Lung microvascular endothelial cell (primary cell): ENCODE measurements at regions not wholly inside any gene's neighbourhood (a gene's known extent, or its start where the extent isn't known, plus 50 kb on each side); places are given as distances from the start of the nearest gene placed in this dataset.

Experiments used
- DNase-seq, 2 donors: peaks; one replicate each; pipeline versions ENCODE4 v3.0.0 to v3.0.0-alpha.2; 2010; ENCODE audit warnings: low read depth in 2 of 2

DNA sequence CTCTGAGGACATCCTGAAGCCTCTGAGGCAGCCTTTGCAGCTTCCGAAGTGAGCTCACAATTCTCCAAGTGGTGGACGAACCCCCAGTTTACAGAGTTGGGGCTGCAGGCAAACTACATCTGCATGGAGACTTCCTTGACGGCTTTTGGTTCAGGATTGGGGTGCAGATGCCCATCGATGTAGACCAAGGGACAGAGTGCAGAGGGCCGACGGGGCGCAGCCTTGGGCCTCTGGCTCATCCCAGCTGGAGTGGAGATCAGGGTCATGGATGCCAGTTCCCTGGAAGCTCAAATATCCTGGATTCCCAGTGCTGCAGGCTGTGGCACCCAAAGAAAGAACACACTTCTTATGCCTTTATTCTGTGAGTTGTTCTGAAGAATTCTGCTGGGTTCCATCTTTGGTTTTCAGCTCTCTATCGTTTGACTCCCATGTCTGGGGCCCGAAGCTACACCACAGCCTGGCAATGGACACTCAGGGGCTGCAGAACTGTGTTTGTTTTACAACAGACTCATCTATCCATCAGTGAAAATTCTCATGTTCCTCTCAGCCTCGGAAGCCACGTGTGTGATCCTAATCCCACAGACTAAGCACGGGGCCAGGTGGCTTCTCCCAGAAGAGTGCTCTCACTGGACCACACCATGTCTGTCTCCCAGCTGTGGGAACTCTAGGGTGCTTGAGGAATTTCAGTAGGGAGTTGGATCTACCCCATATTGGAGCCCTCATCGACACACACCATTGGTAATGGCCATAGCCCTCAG lies 414.1 kb upstream of the MYT1L start:
- no peak for DNase-seq

DNA sequence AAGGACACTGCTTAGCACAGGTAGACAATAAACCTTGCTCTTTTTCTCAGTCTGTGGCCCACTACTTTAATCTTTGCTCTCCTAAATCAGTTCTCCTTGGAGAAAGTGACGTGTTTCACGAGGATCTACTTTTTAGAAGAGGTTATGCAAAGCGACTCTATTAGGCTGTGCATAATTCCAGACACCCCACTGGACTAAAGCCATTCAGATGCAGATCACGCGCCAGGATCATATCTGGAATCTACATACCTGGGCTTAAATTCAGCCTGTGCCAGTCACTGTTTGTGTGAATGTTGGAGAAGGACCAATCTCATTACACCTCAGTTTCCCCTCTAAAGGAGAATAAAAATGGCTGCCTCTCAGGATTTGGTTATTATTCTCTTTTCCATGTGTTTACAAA lies 413.0 kb upstream of the MYT1L start:
- DNase-seq, result no peak

DNA sequence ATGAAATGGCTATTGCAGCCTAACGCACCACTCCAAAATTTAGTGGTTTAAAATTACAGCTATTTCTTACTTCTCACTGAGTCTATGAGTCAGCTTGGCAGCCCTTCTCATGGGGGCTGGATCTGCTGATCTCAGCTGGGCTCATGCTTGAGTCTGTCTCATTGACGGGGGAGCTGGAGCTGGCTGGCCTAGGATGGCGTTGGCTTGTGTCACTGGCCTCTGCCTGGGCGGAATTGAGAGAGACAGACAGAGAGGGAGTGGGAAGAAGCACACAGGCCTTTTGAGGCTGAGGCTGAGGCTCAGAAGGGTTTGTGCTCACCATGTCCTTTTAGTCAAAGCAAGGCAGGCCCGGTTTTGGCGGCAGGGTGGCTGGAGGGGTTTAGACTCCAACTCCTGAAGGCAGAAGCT lies 412.1 kb upstream of the MYT1L start:
- DNase-seq, result no peak

DNA sequence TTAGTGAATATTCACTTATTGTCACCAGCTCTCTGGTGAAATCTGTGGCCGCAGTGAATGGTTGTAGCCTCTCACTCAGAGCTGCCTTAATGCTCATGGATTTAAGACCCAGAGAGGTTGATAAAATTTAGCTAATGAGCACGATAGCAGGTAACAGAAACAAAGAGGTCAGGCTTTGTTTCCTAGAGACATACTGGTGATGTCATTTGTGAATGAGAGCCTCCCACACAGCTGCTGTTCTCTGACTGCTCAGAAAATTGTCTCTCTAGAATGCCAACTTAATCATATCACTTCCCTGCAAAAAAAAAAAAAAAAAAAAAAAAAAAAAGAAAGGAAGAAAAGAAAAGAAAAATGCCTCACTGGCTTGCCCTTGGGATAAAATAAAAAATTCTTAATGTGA lies 411.7 kb upstream of the MYT1L start:
- no peak for DNase-seq

DNA sequence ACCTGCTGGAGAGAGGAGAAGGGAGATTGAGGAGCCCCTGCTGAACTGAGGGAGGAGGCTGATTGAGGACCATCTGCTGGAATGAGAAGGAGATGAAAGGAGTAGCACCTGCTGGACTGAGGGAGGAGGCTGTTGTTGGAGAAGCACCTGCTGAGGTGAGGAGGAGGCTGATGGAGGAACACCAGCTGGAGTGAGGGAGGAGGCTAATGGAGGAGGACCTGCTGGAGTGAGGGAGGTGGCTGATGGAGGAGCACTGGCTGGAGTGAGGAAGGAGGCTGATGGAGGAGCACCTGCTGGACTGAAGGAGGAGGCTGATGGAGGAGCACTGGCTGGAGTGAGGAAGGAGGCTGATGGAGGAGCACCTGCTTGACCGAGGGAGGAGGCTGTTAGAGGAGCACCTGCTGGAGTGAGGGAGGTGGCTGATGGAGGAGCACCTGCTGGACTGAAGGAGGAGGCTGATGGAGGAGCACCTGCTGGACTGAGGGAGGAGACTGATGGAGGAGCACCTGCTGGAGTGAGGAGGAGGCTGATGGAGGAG lies 409.2 kb upstream of the MYT1L start:
- DNase-seq, result no peak

DNA sequence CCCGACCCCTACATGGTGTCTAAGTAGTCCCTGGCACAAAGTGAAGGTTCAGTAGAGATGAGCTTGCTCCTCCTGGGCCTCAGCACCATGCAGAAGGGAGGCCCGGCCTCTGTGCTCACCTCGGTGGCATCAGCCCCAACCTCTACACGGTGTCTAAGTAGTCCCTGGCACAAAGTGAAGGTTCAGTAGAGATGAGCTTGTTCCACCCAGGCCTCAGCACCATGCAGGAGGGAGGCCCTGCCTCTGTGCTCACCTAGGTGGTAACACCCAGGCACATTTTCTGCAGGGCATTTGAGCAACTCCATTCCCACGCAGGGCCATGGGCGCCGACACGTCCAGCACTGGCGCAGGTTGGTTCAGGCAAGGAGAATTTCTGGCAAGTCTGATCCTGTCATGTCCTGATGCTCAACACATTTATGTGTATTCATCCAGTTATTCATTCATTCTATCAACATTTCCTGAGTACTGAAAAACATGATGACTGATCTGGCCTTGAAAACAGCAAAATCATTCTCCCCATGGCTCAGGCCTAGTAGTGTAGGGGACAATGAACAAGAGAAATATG lies 408.2 kb upstream of the MYT1L start:
- no peak for DNase-seq

DNA sequence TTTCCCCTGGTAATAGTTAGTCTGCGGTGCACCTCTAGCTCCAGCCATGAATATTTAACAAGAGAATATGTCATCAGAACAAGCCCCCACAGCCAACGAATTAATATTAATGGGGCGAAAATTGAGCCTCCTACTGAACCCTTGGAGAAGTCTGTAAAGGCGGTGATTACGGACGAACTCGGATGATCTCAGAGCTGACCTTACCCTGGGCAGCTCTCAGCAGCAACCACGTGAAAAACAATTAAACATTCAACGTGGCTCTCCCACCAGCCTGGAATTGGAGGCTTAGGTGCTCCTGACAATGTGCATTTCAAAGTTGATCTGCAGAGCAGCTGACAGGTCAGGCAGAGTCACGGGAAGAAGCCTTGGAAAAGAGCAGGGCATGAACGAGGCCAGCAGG lies 407.6 kb upstream of the MYT1L start:
- no peak for DNase-seq

DNA sequence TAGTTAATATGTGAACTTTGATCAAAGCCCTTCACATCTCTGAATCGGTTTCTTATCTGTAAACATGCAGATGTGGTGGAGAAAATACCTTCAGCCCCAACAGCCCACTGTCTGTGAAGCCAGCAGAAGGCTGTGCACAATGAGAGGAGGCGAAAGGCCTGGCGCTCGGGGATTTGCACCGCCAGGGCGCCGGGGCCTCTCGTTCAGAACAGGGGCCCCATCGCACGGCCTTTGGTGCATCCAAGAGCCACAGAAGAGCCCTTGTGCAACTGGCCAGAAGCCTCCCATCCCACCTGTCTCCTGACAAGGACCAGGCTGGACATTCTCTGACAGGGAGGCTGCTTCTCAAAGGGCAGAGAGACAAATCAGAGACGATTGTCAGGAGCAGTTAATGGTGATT lies 407.2 kb upstream of the MYT1L start:
- no peak for DNase-seq

DNA sequence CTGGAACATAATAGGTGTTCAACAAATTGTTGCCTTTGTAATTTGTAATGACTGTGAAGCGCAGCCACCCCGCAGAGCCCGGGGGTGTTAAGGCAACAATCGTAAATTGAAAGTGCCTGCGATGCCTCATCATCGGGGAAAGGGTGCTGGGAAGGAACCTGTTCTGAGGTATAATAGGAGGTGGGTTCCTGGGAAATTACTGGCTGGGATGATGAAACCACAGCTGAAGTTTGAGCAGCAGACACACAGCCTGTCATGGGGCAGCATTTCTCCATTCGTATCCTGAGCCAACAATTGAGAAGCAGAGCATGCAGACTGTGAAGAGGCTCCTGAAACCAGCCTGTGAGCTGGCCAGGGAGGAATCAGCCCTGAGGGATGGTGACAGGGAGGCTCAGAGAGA lies 404.0 kb upstream of the MYT1L start:
- no peak for DNase-seq

DNA sequence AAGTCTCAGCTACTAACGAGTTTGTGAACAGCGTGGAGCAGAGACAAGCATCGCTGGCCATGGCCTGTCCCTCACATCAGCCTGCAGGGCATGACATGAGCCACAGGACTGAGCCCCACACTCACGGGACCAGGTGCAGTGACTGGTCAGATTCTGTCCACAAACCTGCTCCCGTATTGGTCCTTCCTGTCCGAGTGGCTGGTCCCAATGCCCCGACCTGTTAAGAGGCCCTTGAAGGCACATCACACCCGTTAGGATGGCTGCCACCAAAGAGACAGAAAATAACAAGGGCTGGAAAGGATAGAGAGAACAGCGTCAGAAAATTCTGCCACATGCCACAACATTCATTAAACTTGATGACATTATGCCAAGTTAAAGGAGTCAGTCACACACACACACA lies 403.2 kb upstream of the MYT1L start:
- no peak for DNase-seq

DNA sequence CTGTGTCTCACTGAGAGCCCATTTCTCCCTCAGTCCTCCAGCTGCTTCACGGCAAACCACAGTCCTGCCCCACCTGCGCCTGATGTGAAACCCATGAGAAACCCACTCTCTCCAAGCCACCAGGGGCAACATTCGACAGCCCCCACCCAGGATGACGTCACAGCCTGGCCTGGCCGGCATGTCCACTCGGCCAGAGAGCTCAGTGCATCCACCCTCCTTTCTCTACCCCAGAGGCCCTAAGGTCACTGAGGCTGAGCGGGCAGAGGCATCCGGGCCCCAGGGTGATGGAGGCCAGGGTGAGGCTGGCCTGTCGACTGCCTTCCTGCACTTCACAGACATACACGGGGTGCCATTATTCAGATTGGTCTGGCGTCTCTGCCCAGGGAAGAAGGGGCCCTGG lies 402.7 kb upstream of the MYT1L start:
- DNase-seq, result no peak

DNA sequence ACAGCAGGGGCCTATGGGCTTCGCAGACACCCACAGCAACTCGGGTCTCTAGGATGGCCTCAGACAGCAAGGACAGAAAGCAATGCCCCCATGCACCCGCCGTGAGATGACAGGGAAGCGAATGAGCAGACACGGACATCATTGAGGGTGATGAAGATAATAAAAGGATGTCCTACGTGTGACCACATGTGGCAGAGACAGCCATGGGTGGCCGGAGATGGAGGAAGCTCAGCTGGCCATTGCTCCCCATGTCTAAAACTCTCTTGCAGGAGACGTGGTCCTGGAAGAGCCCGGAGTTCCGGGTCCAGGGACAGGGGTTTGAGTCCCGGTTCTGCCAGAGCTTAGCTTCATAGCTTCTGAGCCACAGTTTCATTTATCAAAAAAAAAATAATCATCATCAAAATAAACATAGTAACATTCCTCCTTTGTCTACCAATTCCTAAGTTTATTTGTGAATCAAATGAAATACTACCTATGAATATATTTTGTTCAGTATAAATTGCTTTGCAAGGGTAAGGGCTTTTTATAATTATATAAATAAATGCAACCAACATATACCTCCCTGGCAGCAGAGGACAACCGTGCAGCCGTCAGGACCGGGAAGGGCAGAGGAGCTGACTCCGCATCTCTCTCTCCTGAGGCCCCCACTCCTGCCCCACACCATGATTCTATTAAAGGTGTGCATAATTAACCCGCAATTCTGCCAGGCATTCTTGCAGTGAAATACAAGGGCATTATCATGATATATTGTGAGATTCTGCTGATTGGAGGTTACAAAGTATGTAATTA lies 401.4 kb upstream of the MYT1L start:
- no peak for DNase-seq

DNA sequence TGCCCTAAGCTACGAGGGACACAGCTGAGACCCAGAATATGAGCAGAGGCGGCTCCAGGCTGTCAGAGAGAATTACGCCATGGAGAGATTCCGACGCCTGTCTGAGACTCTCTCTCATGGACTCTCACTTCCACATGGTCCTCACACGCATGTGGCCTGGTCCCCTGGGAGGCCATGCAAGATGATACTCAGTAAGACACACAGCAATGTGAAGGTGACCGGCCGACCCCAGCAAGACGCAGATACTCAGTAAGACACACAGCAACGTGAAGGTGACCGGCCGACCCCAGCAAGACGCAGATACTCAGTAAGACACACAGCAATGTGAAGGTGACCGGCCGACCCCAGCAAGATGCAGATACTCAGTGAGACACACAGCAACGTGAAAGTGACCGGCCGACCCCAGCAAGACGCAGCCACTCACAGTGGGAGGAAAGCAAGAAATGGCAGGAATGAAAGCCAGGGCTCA lies 400.8 kb upstream of the MYT1L start:
- DNase-seq, result no peak

DNA sequence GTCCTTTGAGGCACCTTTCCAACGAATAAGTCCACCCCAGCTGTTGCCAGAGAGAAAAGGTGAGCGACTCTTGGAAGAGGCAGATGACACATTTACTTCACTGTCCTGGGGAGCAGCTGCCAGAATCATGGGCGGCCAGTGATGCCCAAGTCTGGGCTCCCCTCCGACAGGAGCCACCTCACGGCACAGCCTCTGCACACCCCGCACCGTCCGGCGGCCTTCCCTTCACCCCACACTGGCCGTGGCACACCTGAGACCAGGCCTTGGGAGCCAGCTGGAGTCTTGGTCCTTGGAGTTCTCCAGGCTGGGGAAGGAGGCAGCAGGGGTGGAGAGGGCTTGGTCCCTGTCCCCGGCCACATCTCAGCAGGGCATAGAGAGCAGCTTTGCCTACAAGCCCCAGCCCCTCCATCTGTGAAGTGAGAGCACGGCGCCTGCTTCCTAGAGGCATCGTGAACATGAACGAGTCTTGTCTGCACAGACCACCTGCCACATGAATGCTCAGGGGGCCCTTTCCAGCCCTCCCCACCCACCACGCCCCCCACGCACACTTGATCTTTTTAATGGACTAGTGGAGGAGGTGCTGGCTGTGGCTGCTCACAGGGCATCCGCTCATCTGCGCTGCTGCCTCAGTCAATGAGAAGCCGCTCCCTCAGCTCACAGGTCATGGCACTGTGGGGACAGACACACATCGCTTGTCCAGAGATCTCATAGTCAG lies 400.2 kb upstream of the MYT1L start:
- DNase-seq, result no peak

DNA sequence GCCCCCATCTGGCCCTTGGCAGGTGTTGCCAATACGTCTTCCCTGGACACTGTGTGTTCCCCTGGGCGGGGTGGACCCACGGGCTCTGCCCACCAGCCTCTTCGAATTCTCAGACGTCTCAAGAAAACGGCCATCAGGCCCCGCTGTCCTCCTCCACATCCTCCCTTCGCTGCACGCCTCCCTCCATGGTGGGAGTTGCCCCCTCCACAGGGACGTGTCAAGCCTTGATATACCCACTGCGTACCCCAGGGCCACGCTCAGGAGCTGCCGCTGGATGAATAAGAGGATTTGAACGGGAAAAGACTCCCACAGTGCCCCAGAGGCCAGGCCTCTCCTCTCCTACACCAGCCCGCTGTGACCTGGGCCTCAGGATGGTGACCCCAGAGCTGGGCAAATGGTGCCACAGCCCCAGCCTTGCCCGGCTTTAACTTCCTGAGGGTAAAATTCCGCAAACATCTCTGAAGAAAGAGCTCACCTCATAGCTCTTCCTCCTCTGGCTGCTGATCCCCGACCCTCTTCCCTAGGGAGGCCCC lies 399.3 kb upstream of the MYT1L start:
- DNase-seq, result no peak

DNA sequence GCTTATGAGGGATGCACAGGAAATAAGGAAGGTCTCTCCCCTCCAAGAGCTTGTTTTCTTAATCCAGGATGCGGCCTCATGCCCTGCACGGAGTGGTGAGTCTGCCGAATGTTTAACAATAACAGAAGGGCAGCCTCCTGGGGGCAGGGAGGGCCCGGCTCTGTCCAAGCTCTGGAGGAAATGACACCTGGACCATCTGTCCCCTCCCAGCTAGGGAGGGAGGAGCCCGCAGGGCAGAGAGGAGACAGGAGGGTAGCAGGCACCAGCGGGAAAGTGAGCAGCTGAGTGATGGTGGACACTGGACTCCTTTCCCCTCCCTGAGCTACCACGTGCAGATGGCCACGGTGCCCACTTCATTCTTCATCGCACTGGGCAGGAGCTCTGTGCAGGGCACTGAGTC lies 398.2 kb upstream of the MYT1L start:
- DNase-seq, result no peak

DNA sequence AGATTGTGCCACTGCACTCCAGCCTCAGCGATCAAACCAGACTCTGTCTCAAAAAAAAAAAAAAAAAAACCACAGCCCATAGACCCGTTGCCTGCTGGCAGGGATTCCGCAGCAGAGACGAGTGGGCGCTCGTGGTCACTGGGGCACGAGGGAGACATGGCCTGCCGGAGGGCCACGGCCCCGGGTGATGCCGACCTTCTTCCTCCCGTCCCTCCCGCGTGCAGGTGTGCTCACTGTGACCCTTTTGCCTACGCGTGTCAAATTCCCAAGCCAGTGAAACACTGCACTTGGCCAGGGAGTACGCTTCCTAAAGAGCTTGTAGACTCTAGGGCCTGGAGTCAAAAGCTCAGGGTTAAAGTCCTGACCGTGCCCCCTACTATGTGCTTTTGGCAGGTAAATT lies 397.6 kb upstream of the MYT1L start:
- no peak for DNase-seq

DNA sequence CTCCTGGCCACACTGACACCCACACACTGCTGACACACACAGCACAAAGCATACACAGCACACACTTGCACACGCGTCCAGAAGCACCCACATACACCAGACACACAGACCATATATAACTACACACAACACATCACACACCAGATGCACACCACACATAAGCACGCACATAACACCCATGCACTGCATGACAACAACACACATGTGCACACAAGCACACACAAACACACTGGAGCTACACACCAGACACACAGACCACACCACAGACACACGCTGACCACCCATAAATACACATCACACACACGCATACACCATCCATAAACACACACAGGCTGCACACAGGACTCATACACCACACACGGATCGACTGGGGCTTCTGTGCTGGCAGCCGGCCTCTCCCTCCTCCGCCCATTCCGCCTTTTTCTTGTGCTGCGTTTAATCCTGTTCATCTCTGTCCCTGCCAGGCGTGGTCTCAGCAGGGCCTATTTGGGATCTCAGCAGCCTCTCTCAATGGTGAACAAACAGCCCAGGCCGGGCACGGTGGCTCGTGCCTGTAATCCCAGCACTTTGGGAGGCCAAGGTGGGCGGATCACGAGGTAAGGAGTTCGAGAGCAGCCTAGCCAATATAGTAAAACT lies 396.9 kb upstream of the MYT1L start:
- DNase-seq, result no peak

DNA sequence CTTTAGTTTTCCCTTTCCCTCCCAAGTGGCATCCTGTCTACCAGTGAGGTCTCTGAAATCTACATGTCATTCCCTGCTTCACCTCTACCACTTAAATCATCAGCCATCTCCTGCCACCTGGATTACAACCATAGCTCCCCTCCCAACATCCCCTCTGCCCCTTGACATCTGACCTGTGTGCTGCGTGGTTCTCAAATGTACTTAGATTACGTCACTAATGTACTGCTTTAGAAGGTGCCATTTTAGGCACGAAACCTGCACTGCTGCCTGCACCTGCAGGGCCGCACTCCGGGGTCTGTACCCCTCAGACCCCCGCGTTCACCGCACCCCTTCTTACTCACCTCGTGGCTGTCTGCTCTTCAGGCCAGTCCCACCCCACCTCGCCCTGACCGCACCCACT lies 395.1 kb upstream of the MYT1L start:
- no peak for DNase-seq

DNA sequence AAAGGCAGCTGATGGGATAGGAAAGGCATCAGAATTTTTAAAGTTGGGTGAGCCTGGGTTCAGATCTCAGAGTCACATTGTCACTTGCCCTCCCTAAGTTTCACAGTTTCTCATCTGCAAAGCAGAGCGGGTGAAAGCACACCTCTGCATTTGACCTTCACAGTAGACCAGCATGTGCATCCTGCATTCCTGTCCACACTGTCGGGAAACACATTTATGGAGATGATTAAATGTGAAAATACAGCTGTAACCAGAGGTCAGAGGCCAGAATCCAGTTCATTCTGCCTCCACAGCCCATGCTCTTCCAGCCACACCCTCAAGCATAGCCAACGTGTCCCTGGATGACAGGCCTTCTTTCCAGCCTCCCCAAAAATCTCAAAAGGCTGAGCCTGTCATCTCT lies 392.0 kb upstream of the MYT1L start:
- DNase-seq, result no peak

DNA sequence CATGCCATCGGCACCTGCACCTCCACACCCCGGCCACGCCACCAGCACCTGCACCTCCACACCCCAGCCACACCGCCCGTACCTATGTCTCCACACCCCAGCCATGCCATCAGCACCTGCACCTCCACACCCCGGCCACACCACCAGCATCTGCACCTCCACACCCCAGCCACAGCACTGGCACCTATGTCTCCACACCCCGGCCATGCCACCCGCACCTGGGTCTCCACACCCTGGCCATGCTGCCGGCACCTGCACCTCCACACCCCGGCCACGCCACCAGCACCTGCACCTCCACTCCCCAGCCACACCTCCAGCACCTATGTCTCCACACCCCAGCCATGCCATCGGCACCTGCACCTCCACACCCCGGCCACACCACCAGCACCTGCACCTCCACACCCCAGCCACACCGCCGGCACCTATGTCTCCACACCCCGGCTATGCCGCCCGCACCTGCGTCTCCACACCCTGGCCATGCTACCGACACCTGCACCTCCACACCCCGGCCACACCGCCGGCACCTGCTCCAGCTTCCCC lies 390.3 kb upstream of the MYT1L start:
- DNase-seq, result no peak
